ENCODE measurements at regions not wholly inside any gene's neighbourhood (a gene's known extent, or its start where the extent isn't known, plus 50 kb on each side); places are given as distances from the start of the nearest gene placed in this dataset.

- TF ChIP-seq POLR2A (IDR thresholded peaks at IDR 0.05; ENCODE audit: low read length) (no peak), GATA1 (IDR thresholded peaks at IDR 0.05; ENCODE audit: low read depth, low read length) (no peak)
Measured at GRCh38 chr1:76010802-76011201, 63.7 kb upstream of the ST6GALNAC3 start.
